DMS153 treated with DMSO at 0.1 percent for 48 hours (cell line): ENCODE measurements at regions not wholly inside any gene's neighbourhood (a gene's known extent, or its start where the extent isn't known, plus 50 kb on each side); places are given as distances from the start of the nearest gene placed in this dataset.

Experiments
- DNase-seq: peaks from one replicate; lab custom pipeline; 2025; ENCODE audit not compliant: unreplicated experiment; lab: John Stamatoyannopoulos, UW

GRCh38 chr15:39482459-39482858 is 98.4 kb upstream of the THBS1 start:
- DNase-seq = no peak

GRCh38 chr15:39486621-39487457 is 94.0 kb upstream of the THBS1 start:
- DNase-seq = no peak

- no peak for DNase-seq
These were observed 93.5 kb upstream of the THBS1 start for GRCh38 chr15:39487458-39487735.

- DNase-seq = no peak
These were observed 92.4 kb upstream of the THBS1 start for GRCh38 chr15:39488516-39488915.

- DNase-seq = no peak
These were observed 91.9 kb upstream of the THBS1 start for GRCh38 chr15:39488961-39489360.

- no peak for DNase-seq
These were observed 89.6 kb upstream of the THBS1 start for GRCh38 chr15:39491115-39491885.

- DNase-seq = no peak
These were observed 88.9 kb upstream of the THBS1 start for GRCh38 chr15:39491886-39492490.

GRCh38 chr15:39493424-39494067 is 87.3 kb upstream of the THBS1 start:
- DNase-seq = no peak

GRCh38 chr15:39494462-39494861 is 86.4 kb upstream of the THBS1 start:
- no peak for DNase-seq

GRCh38 chr15:39495871-39496840 is 84.7 kb upstream of the THBS1 start:
- no peak for DNase-seq

- DNase-seq = no peak
These were observed 83.7 kb upstream of the THBS1 start for GRCh38 chr15:39497016-39497758.

- no peak for DNase-seq
These were observed 82.9 kb upstream of the THBS1 start for GRCh38 chr15:39497759-39498565.

- DNase-seq = no peak
These were observed 82.2 kb upstream of the THBS1 start for GRCh38 chr15:39498629-39499028.

- no peak for DNase-seq
These were observed 81.8 kb upstream of the THBS1 start for GRCh38 chr15:39499042-39499441.

GRCh38 chr15:39499681-39500080 is 81.2 kb upstream of the THBS1 start:
- DNase-seq = no peak

GRCh38 chr15:39501366-39502081 is 79.4 kb upstream of the THBS1 start:
- no peak for DNase-seq

- DNase-seq = no peak
These were observed 78.8 kb upstream of the THBS1 start for GRCh38 chr15:39502082-39502447.

- no peak for DNase-seq
These were observed 78.2 kb upstream of the THBS1 start for GRCh38 chr15:39502611-39503195.
